CD4-positive, alpha-beta T cell (primary cell): ENCODE measurements at regions not wholly inside any gene's neighbourhood (a gene's known extent, or its start where the extent isn't known, plus 50 kb on each side); places are given as distances from the start of the nearest gene placed in this dataset.

Experiments used
- ATAC-seq: fragments of 200-7000 bp; cut with Tn5 transposase; one replicate; pipeline ENCODE4 v1.10.0; 2022; ENCODE audit warnings: mild to moderate bottlenecking; ENCODE audit not compliant: poor library complexity
- CTCF ChIA-PET: fragments of 350-600 bp; sonication (Branson Sonifier 250); formaldehyde crosslinking; loops from one replicate; lab custom pipeline; 2021; ENCODE audit warnings: antibody characterized with exemption, inconsistent platforms; lab: Charles Lee
- POLR2A ChIA-PET: fragments of 350-600 bp; sonication (Branson Sonifier 250); formaldehyde crosslinking; loops from one replicate; lab custom pipeline; 2021; ENCODE audit warnings: antibody characterized with exemption, inconsistent platforms; lab: Charles Lee
- DNase-seq, 14 experiments: peaks; one replicate each; pipeline ENCODE4 v3.0.0-alpha.2; 2013 to 2020; ENCODE audit warnings: mixed read lengths in 2 of 14
- H3K27ac ChIP-seq, 2 donors: one replicate each; pipeline versions ENCODE4 v1.5.1 to v1.7.0; 2013; ENCODE audit warnings: low read length in 2 of 2, low read depth in 1 of 2, mild to moderate bottlenecking in 1 of 2
- H3K27me3 ChIP-seq, 2 experiments: 1 replicate in 1 of 2; 2 replicates in 1 of 2; pipeline versions ENCODE4 v1.6.1 to v1.7.0; 2013; ENCODE audit warnings: low read length in 2 of 2, control low read depth in 1 of 2, mild to moderate bottlenecking in 1 of 2, moderate library complexity in 1 of 2; ENCODE audit not compliant: insufficient read depth in 2 of 2, control insufficient read depth in 1 of 2
- H3K36me3 ChIP-seq: one replicate; pipeline ENCODE4 v1.6.1; 2013; ENCODE audit warnings: low read length, control low read depth; ENCODE audit not compliant: insufficient read depth
- H3K4me1 ChIP-seq: one replicate; pipeline ENCODE4 v1.6.1; 2013; ENCODE audit warnings: low read length, control low read depth; ENCODE audit not compliant: insufficient read depth
- H3K4me3 ChIP-seq: one replicate; pipeline ENCODE4 v1.5.1; 2013; ENCODE audit warnings: mild to moderate bottlenecking, low read length, moderate library complexity
- H3K9me3 ChIP-seq, 2 experiments: 1 replicate in 1 of 2; 2 replicates in 1 of 2; pipeline versions ENCODE4 v1.6.1 to v1.7.0; 2013; ENCODE audit warnings: low read length in 2 of 2, mild to moderate bottlenecking in 2 of 2, control low read depth in 1 of 2, moderate library complexity in 1 of 2; ENCODE audit not compliant: control insufficient read depth in 1 of 2, insufficient read depth in 1 of 2
- H3K27ac Mint-ChIP-seq: one replicate; pipeline ENCODE4 v1.8.0; 2020; ENCODE audit warnings: mixed read lengths
- H3K27me3 Mint-ChIP-seq: one replicate; pipeline ENCODE4 v1.8.0; 2021; ENCODE audit warnings: mixed read lengths
- H3K36me3 Mint-ChIP-seq: one replicate; pipeline ENCODE4 v1.8.0; 2021; ENCODE audit warnings: low read depth, mixed read lengths
- H3K4me1 Mint-ChIP-seq: one replicate; pipeline ENCODE4 v1.8.0; 2021; ENCODE audit warnings: low read depth, mixed read lengths
- H3K4me3 Mint-ChIP-seq: one replicate; pipeline ENCODE4 v1.8.0; 2020; ENCODE audit warnings: mild to moderate bottlenecking, mixed read lengths
- H3K9me3 Mint-ChIP-seq: one replicate; pipeline ENCODE4 v1.8.0; 2020; ENCODE audit warnings: mixed read lengths
- CTCF ChIP-seq: fragments of 200-600 bp; IDR thresholded peaks from one replicate; pipeline ENCODE4 v1.8.0; 2022; ENCODE audit warnings: antibody characterized with exemption, mild to moderate bottlenecking
- intact Hi-C, 2 experiments: fragments of 100-400 bp; cut with DNase I in 1 of 2; cut with micrococcal nuclease in 1 of 2; formaldehyde crosslinking; loops; one replicate each; pipeline versions ENCODE4 v1.15.1 to v1.9.0; 2023 to 2025; cut with DNase I, micrococcal nuclease

GRCh38 chr12:93176610-93177126 lies 201.1 kb upstream of the NUDT4 start:
- ChIA-PET POLR2A (no interaction called here), CTCF (no interaction called here)
- no peaks in the 10 kb centered on the region for H3K4me1 ChIP-seq
- Mint-ChIP-seq H3K9me3 (no peaks in the 10 kb centered on the region), H3K27ac (no peak overlapping the region), H3K4me1 (peaks cover 5% of the 10 kb centered on the region), H3K4me3 (no peak overlapping the region), H3K36me3 (no peaks in the 10 kb centered on the region), H3K27me3 (no peaks in the 10 kb centered on the region)
- no peak for DNase-seq
- H3K27ac ChIP-seq = no peak overlapping the region
- no peak for TF ChIP-seq CTCF
- H3K4me3 ChIP-seq = no peak overlapping the region
- no peaks in the 10 kb centered on the region for H3K27me3 ChIP-seq
- no peaks in the 10 kb centered on the region for H3K36me3 ChIP-seq
- H3K9me3 ChIP-seq = no peaks in the 10 kb centered on the region
- intact Hi-C loops = no loop called here
- no peak for ATAC-seq

- H3K27ac Mint-ChIP-seq = no peak overlapping the region
- intact Hi-C loops = no loop called here
These were observed 200.2 kb upstream of the NUDT4 start for GRCh38 chr12:93177208-93178153.

More at GRCh38 chr12:93177208-93178153, 200.2 kb upstream of the NUDT4 start:
- ChIA-PET POLR2A (no interaction called here), CTCF (interaction anchor here (0.7 kb wide), 2 partner anchors 242 to 325 kb away, joined by 3 to 4 read pairs; no protein-coding TSS in a partner anchor)
- Mint-ChIP-seq H3K36me3 (no peaks in the 10 kb centered on the region), H3K4me1 (peaks cover 9% of the 10 kb centered on the region), H3K9me3 (no peaks in the 10 kb centered on the region), H3K4me3 (no peak overlapping the region), H3K27me3 (no peaks in the 10 kb centered on the region)
- Histone ChIP-seq H3K27me3 (no peaks in the 10 kb centered on the region), H3K4me1 (no peaks in the 10 kb centered on the region), H3K9me3 (no peaks in the 10 kb centered on the region), H3K4me3 (no peak overlapping the region), H3K36me3 (no peaks in the 10 kb centered on the region), H3K27ac (no peak overlapping the region)
- ATAC-seq = no peak
- TF ChIP-seq CTCF = no peak
- DNase-seq = no peak
